ENCODE measurements at regions not wholly inside any gene's neighbourhood (a gene's known extent, or its start where the extent isn't known, plus 50 kb on each side); places are given as distances from the start of the nearest gene placed in this dataset.

- Histone ChIP-seq H3K9me3 (ENCODE audit: control insufficient read depth, low read length) (peaks cover 26% of the 10 kb centered on the region), H3K4me3 (ENCODE audit: low read length) (no peak overlapping the region), H3K4me1 (ENCODE audit: control insufficient read depth, insufficient read depth, low read length) (no peaks in the 10 kb centered on the region), H3K36me3 (ENCODE audit: control insufficient read depth, insufficient read depth, low read length) (no peaks in the 10 kb centered on the region), H3K27ac (ENCODE audit: low read depth, low read length) (no peak overlapping the region), H3K27me3 (ENCODE audit: control insufficient read depth, insufficient read depth, low read length, poor library complexity, severe bottlenecking) (peaks cover 16% of the 10 kb centered on the region), H3K9ac (ENCODE audit: extremely low read depth, low read length, poor library complexity, severe bottlenecking) (no peak overlapping the region)
- Mint-ChIP-seq H3K4me3 (no peak overlapping the region), H3K27me3 (ENCODE audit: insufficient read depth) (peaks cover 2% of the 10 kb centered on the region), H3K9me3 (peaks cover 4% of the 10 kb centered on the region), H3K36me3 (ENCODE audit: low read depth) (no peaks in the 10 kb centered on the region), H3K4me1 (peaks cover 1% of the 10 kb centered on the region), H3K27ac (no peak overlapping the region)
- TF ChIP-seq CTCF (conservative IDR thresholded peaks at IDR 0.05), result no peak
- no peak for DNase-seq
These were observed 922.3 kb downstream of the HACE1 start for GRCh38 chr6:103937389-103937788.

GRCh38 chr6:103925317-103925716, 934.4 kb downstream of the HACE1 start:
- Histone ChIP-seq H3K9me3 (ENCODE audit: control insufficient read depth, low read length) (peaks cover 29% of the 10 kb centered on the region), H3K27ac (ENCODE audit: low read depth, low read length) (peak overlapping the region; percentile 48), H3K36me3 (ENCODE audit: control insufficient read depth, insufficient read depth, low read length) (no peaks in the 10 kb centered on the region), H3K4me3 (ENCODE audit: low read length) (no peak overlapping the region), H3K9ac (ENCODE audit: extremely low read depth, low read length, poor library complexity, severe bottlenecking) (no peak overlapping the region), H3K4me1 (ENCODE audit: control insufficient read depth, insufficient read depth, low read length) (no peaks in the 10 kb centered on the region), H3K27me3 (ENCODE audit: control insufficient read depth, insufficient read depth, low read length, poor library complexity, severe bottlenecking) (no peaks in the 10 kb centered on the region)
- Mint-ChIP-seq H3K27ac (no peak overlapping the region), H3K36me3 (ENCODE audit: low read depth) (no peaks in the 10 kb centered on the region), H3K4me3 (no peak overlapping the region), H3K4me1 (no peaks in the 10 kb centered on the region), H3K9me3 (peaks cover 19% of the 10 kb centered on the region), H3K27me3 (ENCODE audit: insufficient read depth) (no peaks in the 10 kb centered on the region)
- no peak for TF ChIP-seq CTCF (conservative IDR thresholded peaks at IDR 0.05)
- 80 to 100% methylated on average over 1 to 2 of the region's 2 CpGs for WGBS, 2 experiments (ENCODE audit: insufficient coverage in 1 of 2, insufficient read length in 1 of 2)
- no peak for DNase-seq

- H3K9me3 Mint-ChIP-seq, result peaks cover 14% of the 10 kb centered on the region
- Histone ChIP-seq H3K4me1 (ENCODE audit: control insufficient read depth, insufficient read depth, low read length) (peaks cover 6% of the 10 kb centered on the region), H3K27ac (ENCODE audit: low read depth, low read length) (no peak overlapping the region), H3K27me3 (ENCODE audit: control insufficient read depth, insufficient read depth, low read length, poor library complexity, severe bottlenecking) (no peaks in the 10 kb centered on the region), H3K4me3 (ENCODE audit: low read length) (no peak overlapping the region), H3K9ac (ENCODE audit: extremely low read depth, low read length, poor library complexity, severe bottlenecking) (no peak overlapping the region), H3K9me3 (ENCODE audit: control insufficient read depth, low read length) (peaks cover 12% of the 10 kb centered on the region), H3K36me3 (ENCODE audit: control insufficient read depth, insufficient read depth, low read length) (no peaks in the 10 kb centered on the region)
- peaks cover 2% of the 10 kb centered on the region for H3K36me3 Mint-ChIP-seq (ENCODE audit: low read depth)
- no peak overlapping the region for H3K4me3 Mint-ChIP-seq
- no peak for TF ChIP-seq CTCF (conservative IDR thresholded peaks at IDR 0.05)
- no peak for DNase-seq
- no peak overlapping the region for H3K27ac Mint-ChIP-seq
- peaks cover 3% of the 10 kb centered on the region for H3K27me3 Mint-ChIP-seq (ENCODE audit: insufficient read depth)
- peaks cover 6% of the 10 kb centered on the region for H3K4me1 Mint-ChIP-seq
These were observed 949.7 kb downstream of the HACE1 start for GRCh38 chr6:103910018-103910417.
